Cerebellar nuclear complex (tissue), 1 donor: ENCODE measurements at regions not wholly inside any gene's neighbourhood (a gene's known extent, or its start where the extent isn't known, plus 50 kb on each side); places are given as distances from the start of the nearest gene placed in this dataset.
"Not testable (repeated sequence)": the region's sequence is repeated elsewhere in the genome, so short reads cannot be mapped to it uniquely, and the experiment has no call there.

Experiments
- DNase-seq, 2 experiments: peaks; one replicate each; lab custom pipeline; 2025; lab: John Stamatoyannopoulos, UW

DNA sequence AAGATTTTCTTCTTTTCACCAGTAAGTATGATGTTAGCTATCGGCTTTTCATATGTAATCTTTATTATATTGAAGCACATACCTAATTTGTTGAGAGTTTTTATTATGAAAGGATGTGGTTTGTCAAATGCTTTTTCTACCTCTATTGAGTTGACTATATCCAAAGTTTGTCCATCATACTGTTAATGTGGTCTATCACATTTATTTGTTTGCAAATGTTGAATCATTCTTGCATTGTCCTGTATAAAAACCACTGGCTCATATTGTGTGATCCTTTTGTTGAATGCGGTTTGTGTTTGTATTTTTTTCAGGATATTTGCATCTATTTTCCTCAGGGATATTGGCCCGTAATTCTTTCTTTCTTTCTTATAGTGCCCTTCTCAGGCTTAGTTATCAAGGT lies 675.5 kb downstream of the NUP35 start:
- no peak for DNase-seq

DNA sequence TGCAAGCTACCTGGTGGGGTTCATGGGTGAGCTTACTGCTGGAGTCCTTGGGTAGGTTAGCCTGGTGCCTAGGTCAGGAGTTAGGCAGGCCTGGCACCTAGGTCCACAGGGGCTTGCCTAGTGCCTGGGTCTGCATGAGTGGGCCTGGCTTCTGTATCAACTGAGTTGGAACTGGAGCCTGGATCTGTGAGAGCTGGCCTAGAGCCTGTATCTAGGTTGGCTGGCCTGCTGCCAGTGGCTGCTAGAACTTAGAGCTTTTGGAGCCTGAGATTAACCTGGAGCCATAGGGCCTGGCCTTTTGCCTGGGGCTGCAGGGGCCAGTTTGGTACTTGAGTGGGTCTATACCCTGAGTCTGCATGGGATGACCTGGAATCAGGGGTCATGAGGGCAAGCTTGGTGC lies 679.4 kb downstream of the NUP35 start:
- DNase-seq: no peak

GRCh38 chr2:183807870-183808269 lies 683.6 kb downstream of the NUP35 start:
- DNase-seq: no peak

GRCh38 chr2:183809404-183809803 lies 685.2 kb downstream of the NUP35 start:
- no peak for DNase-seq

DNA sequence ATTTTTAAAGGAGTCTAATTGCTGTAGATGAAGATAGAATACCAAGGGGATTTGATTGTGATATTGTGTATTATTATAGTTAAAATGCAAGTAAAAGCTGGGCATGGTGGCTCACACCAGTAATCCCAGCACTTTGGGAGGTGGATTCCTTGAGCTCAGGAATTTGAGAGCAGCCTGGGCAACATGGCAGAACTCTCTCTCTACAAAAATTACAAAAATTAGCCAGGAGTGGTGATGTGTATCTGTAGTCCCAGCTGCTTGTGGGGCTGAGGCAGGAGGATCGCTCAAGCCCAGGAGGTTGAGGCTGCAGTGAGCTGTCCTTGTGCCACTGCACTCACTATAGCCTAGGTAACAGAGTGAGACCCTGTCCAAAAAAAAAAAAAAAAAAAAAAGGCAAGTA lies 687.0 kb downstream of the NUP35 start:
- DNase-seq: no peak

GRCh38 chr2:183812091-183812490 lies 687.8 kb downstream of the NUP35 start:
- DNase-seq: no peak

DNA sequence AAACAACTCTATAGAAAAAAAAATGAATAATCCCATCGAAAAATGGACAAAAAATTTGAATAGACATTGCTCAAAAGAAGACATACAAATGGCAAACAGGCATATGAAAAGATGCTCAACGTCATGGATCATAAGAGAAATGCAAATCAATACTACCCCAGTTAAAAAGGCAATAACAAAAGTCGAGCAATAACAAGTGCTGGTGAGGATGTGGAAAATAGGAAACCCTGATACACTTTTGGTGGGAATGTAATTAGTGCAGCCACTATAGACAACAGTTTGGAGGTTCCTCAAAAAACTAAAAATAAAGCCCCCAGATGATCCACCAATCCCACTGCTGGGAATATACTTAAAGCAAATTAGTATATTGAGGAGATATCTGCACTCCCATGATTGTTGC lies 701.5 kb downstream of the NUP35 start:
- no peak for DNase-seq

DNA sequence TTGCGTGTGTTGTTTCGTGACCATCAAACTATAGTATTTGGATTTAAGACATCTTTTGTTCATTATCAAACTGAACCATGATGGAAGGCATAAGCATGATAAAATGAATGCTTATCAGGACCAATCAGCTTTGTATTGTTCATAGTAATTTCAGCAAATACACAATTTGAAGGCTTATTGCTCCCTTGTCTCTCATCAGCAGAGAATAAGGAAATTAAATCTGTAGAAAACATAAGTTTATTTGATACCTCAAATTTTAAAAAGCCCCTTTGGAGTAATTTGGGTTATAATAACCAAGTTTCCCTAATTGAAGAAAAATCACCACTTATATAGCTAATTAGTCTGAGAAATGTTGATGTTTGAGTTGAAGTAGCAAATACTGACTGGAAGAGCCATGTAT lies 705.7 kb downstream of the NUP35 start:
- no peak for DNase-seq

- no peak for DNase-seq
These were observed 712.9 kb downstream of the NUP35 start for GRCh38 chr2:183837157-183837556.

DNA sequence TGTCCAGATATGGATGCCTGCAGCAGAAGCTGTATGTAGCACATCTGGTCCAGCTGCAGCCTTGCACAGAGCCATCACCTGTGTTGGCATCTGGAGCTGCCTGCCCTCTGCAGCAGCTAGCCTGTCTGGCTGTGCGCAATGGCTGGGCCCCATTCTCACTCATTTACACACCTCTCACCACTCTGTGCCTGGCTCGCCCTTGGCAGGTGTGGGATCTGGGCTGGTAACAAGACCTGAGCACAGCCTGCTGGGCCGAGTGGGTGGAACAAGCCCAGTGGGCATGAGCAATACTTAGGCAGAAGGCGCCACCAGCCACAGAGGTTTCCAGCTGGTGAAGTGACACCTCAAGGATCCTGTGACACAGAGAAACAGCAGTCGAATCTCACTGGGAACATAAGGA lies 714.1 kb downstream of the NUP35 start:
- DNase-seq: no peak

DNA sequence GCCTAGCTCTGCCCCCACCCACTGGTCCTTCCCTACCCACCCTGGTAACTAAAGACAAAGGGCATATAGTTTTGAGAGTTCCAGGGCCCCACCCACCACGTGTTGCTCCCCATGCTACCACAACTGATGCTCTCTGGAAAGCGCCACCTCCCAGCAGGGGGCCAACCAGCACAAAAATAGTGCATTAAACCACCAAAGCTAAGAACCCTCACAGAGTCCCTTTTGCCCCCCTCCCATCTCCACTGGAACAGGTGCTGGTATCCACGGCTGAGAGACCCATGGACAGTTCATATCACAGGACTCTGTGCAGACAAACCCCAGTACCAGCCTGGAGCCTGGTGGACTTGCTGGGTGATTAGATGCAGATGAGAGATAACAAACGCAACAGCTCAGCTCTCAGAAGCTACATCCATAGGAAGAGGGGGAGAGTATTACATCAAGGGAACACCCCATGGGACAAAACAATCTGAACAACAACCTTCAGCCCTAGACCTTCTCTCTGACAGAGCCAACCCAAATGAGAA lies 715.9 kb downstream of the NUP35 start:
- no peak for DNase-seq

- not testable (repeated sequence) for DNase-seq
These were observed 725.6 kb downstream of the NUP35 start for GRCh38 chr2:183849826-183850225.

GRCh38 chr2:183859129-183859528 lies 734.9 kb downstream of the NUP35 start:
- DNase-seq: no peak

- no peak for DNase-seq
These were observed 731.7 kb upstream of the ZNF804A start for GRCh38 chr2:183866666-183867065.

GRCh38 chr2:183867206-183867605 lies 731.1 kb upstream of the ZNF804A start:
- no peak for DNase-seq

DNA sequence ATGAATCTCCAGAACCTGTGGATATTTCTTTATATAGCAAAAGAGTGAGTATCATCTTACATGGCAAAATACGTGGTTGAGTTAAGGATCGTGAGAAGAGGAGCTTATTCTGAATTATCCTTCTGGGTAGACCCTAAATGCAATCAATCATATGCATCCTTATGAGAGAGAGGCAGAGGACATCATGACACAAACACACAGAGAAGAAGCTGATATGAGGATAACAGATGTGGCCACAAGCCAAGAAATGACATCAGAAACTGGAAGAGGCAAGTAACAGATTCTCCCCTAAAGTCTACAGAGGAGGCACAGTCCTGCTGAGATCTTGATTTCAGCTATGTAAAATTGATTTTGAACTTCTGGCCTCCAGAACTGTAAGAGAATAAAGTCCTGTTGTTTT lies 730.2 kb upstream of the ZNF804A start:
- no peak for DNase-seq

- DNase-seq: no peak
These were observed 729.6 kb upstream of the ZNF804A start for GRCh38 chr2:183868707-183869106.

- DNase-seq: no peak
These were observed 726.2 kb upstream of the ZNF804A start for GRCh38 chr2:183872131-183872530.

GRCh38 chr2:183881978-183882377 lies 716.4 kb upstream of the ZNF804A start:
- DNase-seq: no peak

DNA sequence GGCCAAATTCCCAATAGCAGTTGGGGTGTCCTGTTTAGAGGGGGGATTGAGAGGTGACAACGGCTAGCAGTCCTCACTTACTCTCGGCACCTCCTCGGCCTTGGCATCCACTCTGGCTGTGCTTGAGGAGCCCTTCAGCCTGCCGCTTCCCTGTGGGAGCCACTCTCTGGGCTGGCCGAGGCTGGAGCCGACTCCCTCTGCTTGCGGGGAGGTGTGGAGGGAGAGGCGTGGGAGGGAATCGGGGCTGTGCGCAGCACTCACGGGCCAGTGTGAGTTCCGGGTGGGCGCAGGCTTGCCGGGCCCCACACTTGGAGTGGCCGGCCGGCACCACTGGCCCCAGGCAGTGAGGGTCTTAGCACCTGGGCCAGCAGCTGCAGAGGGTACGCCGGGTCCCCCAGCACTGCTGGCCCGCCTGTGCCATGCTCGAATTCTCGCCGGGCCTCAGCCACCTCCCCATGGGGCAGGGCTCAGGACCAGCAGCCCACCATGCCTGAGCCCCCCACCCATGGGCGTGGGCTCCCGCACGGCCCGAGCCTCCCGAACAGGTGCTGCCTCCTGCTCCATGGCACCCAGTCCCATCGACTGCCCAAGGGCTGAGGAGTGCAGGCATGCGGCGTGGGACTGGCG lies 705.9 kb upstream of the ZNF804A start:
- DNase-seq: no peak

GRCh38 chr2:183898641-183899040 lies 699.7 kb upstream of the ZNF804A start:
- DNase-seq: no peak

DNA sequence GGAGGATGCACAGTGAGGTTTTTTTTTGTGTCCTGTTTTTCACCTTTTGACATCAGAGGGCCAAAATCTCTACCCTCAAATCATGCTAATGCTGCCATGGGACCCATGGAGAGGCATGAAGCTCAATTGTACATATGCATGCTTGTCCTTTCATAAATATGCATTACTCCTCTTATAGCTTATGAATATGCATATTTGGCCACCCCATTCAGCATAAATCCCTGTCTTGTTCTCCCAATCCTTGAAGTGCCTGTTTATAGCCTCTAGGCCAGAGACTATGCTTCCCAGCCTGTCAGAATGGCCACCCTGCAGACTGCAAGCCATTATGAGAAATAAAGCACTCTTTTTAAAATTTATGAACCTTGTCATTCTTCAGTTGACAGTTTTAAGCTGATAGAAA lies 696.4 kb upstream of the ZNF804A start:
- DNase-seq: no peak

DNA sequence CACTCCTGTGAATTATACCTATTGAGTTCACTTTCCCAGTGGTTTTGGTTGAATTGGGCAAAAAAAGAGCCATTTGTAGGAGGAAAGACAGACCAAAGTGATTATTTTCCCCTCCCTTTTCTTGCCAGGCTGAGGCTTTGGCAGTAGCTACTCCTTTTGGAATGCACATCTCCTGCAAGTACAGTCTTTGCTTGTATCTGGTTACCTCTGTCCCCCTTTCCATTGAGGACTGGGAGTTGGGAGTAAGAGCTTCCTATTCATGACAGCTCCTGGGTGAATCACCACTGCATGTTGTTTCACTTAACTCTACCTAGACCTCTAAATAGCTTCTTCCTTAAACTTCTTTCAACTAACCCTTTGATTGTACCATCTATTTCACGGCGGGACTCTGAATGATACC lies 695.3 kb upstream of the ZNF804A start:
- no peak for DNase-seq

- not testable (repeated sequence) for DNase-seq
These were observed 682.3 kb upstream of the ZNF804A start for GRCh38 chr2:183916041-183916440.
